ENCODE measurements at regions not wholly inside any gene's neighbourhood (a gene's known extent, or its start where the extent isn't known, plus 50 kb on each side); places are given as distances from the start of the nearest gene placed in this dataset.

GRCh38 chr14:51482102-51482501, 169.6 kb upstream of the FRMD6 start:
- ChIA-PET CTCF (no interaction called here), POLR2A (ENCODE audit: low non-redundant PET) (interaction anchor here (0.5 kb wide), 1 partner anchor 144 kb away, joined by 3 read pairs; no protein-coding TSS in a partner anchor)
- no TSS peak for BruUV-seq (replicated peaks)
- Histone ChIP-seq H3K4me1 (ENCODE audit: insufficient read depth, low read length, poor library complexity, severe bottlenecking) (peaks cover 6% of the 10 kb centered on the region), H3K9me3 (ENCODE audit: low read depth, low read length, poor library complexity, severe bottlenecking) (no peaks in the 10 kb centered on the region), H3K27ac (ENCODE audit: low read depth, low read length, poor library complexity, severe bottlenecking) (no peak overlapping the region), H3K27me3 (replicated peaks; ENCODE audit: insufficient read depth, low read depth, low read length, poor library complexity) (no peaks in the 10 kb centered on the region), H3K4me3 (ENCODE audit: low read depth, low read length, poor library complexity, severe bottlenecking) (no peak overlapping the region), H3K36me3 (ENCODE audit: insufficient read depth, low read length, poor library complexity, severe bottlenecking) (no peaks in the 10 kb centered on the region)
- intact Hi-C loops (cut with micrococcal nuclease; ENCODE audit: unreplicated experiment) = no loop called here
- no peak for TF ChIP-seq EZH2 (IDR thresholded peaks at IDR 0.05; ENCODE audit: borderline replicate concordance, low read depth, low read length, poor library complexity, severe bottlenecking)
- TF ChIP-seq, protein P1, sequence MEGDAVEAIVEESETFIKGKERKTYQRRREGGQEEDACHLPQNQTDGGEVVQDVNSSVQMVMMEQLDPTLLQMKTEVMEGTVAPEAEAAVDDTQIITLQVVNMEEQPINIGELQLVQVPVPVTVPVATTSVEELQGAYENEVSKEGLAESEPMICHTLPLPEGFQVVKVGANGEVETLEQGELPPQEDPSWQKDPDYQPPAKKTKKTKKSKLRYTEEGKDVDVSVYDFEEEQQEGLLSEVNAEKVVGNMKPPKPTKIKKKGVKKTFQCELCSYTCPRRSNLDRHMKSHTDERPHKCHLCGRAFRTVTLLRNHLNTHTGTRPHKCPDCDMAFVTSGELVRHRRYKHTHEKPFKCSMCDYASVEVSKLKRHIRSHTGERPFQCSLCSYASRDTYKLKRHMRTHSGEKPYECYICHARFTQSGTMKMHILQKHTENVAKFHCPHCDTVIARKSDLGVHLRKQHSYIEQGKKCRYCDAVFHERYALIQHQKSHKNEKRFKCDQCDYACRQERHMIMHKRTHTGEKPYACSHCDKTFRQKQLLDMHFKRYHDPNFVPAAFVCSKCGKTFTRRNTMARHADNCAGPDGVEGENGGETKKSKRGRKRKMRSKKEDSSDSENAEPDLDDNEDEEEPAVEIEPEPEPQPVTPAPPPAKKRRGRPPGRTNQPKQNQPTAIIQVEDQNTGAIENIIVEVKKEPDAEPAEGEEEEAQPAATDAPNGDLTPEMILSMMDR (conservative IDR thresholded peaks at IDR 0.05; ENCODE audit: low read depth, low read length) = no peak
- no peak for DNase-seq (ENCODE audit: low spot score)

GRCh38 chr14:51484485-51484884, 167.2 kb upstream of the FRMD6 start:
- no peaks in the 10 kb centered on the region for H3K27me3 ChIP-seq (replicated peaks; ENCODE audit: insufficient read depth, low read depth, low read length, poor library complexity)
- H3K9me3 ChIP-seq (ENCODE audit: low read depth, low read length, poor library complexity, severe bottlenecking) = no peaks in the 10 kb centered on the region
- H3K36me3 ChIP-seq (ENCODE audit: insufficient read depth, low read length, poor library complexity, severe bottlenecking) = no peaks in the 10 kb centered on the region
- intact Hi-C loops (cut with micrococcal nuclease; ENCODE audit: unreplicated experiment) = no loop called here
- DNase-seq (ENCODE audit: low spot score) = no peak
- ChIA-PET CTCF (no interaction called here), POLR2A (ENCODE audit: low non-redundant PET) (no interaction called here)
- no peak overlapping the region for H3K4me3 ChIP-seq (ENCODE audit: low read depth, low read length, poor library complexity, severe bottlenecking)
- H3K27ac ChIP-seq (ENCODE audit: low read depth, low read length, poor library complexity, severe bottlenecking) = no peak overlapping the region
- no TSS peak for BruUV-seq (replicated peaks)
- peaks cover 6% of the 10 kb centered on the region for H3K4me1 ChIP-seq (ENCODE audit: insufficient read depth, low read length, poor library complexity, severe bottlenecking)
- TF ChIP-seq, protein P1 (conservative IDR thresholded peaks at IDR 0.05; ENCODE audit: low read depth, low read length) = no peak
- TF ChIP-seq EZH2 (IDR thresholded peaks at IDR 0.05; ENCODE audit: borderline replicate concordance, low read depth, low read length, poor library complexity, severe bottlenecking) = no peak

- BruUV-seq (replicated peaks) = no TSS peak
- no peak for TF ChIP-seq EZH2 (IDR thresholded peaks at IDR 0.05; ENCODE audit: borderline replicate concordance, low read depth, low read length, poor library complexity, severe bottlenecking)
- TF ChIP-seq, protein P1 (conservative IDR thresholded peaks at IDR 0.05; ENCODE audit: low read depth, low read length) = no peak
- H3K27me3 ChIP-seq (replicated peaks; ENCODE audit: insufficient read depth, low read depth, low read length, poor library complexity) = no peaks in the 10 kb centered on the region
- no peak for DNase-seq (ENCODE audit: low spot score)
- no peak overlapping the region for H3K4me3 ChIP-seq (ENCODE audit: low read depth, low read length, poor library complexity, severe bottlenecking)
- H3K4me1 ChIP-seq (ENCODE audit: insufficient read depth, low read length, poor library complexity, severe bottlenecking) = no peaks in the 10 kb centered on the region
- no peaks in the 10 kb centered on the region for H3K9me3 ChIP-seq (ENCODE audit: low read depth, low read length, poor library complexity, severe bottlenecking)
- ChIA-PET POLR2A (ENCODE audit: low non-redundant PET) (no interaction called here), CTCF (no interaction called here)
- no peaks in the 10 kb centered on the region for H3K36me3 ChIP-seq (ENCODE audit: insufficient read depth, low read length, poor library complexity, severe bottlenecking)
- no peak overlapping the region for H3K27ac ChIP-seq (ENCODE audit: low read depth, low read length, poor library complexity, severe bottlenecking)
- intact Hi-C loops (cut with micrococcal nuclease; ENCODE audit: unreplicated experiment) = no loop called here
Measured at GRCh38 chr14:51485733-51486132, 166.0 kb upstream of the FRMD6 start.

Data from A673 (cell line).